ENCODE measurements at regions not wholly inside any gene's neighbourhood (a gene's known extent, or its start where the extent isn't known, plus 50 kb on each side); places are given as distances from the start of the nearest gene placed in this dataset.
"Not testable (repeated sequence)": the region's sequence is repeated elsewhere in the genome, so short reads cannot be mapped to it uniquely, and the experiment has no call there.

- Histone ChIP-seq H3K27ac (ENCODE audit: low read length) (no peak overlapping the region), H3K4me3 (ENCODE audit: low read length) (no peak overlapping the region), H3K27me3 (ENCODE audit: control insufficient read depth, insufficient read depth, low read length) (no peaks in the 10 kb centered on the region), H3K9me3 (ENCODE audit: control insufficient read depth, low read depth, low read length) (no peaks in the 10 kb centered on the region), H3K9ac (ENCODE audit: low read length) (no peak overlapping the region), H3K36me3 (ENCODE audit: control insufficient read depth, low read depth, low read length) (no peaks in the 10 kb centered on the region), H3K4me1 (ENCODE audit: control insufficient read depth, low read depth, low read length) (no peaks in the 10 kb centered on the region)
Measured at GRCh38 chr3:88298189-88298588, 148.4 kb downstream of the C3orf38 start.

GRCh38 chr3:88301273-88301995, 151.7 kb downstream of the C3orf38 start:
- H3K9ac ChIP-seq (ENCODE audit: low read length): no peak overlapping the region
- peaks cover under 1% of the 10 kb centered on the region for H3K4me1 ChIP-seq (ENCODE audit: control insufficient read depth, low read depth, low read length)
- H3K27ac ChIP-seq (ENCODE audit: low read length): no peak overlapping the region

GRCh38 chr3:88301996-88302393, 152.2 kb downstream of the C3orf38 start:
- no peaks in the 10 kb centered on the region for H3K27me3 ChIP-seq (ENCODE audit: control insufficient read depth, insufficient read depth, low read length)
- H3K27ac ChIP-seq (ENCODE audit: low read length): no peak overlapping the region
- peaks cover 6% of the 10 kb centered on the region for H3K4me1 ChIP-seq (ENCODE audit: control insufficient read depth, low read depth, low read length)
- H3K9me3 ChIP-seq (ENCODE audit: control insufficient read depth, low read depth, low read length): no peaks in the 10 kb centered on the region
- no peak overlapping the region for H3K4me3 ChIP-seq (ENCODE audit: low read length)
- no peak overlapping the region for H3K9ac ChIP-seq (ENCODE audit: low read length)
- no peaks in the 10 kb centered on the region for H3K36me3 ChIP-seq (ENCODE audit: control insufficient read depth, low read depth, low read length)

More at GRCh38 chr3:88301273-88301995, 151.7 kb downstream of the C3orf38 start:
- H3K4me3 ChIP-seq (ENCODE audit: low read length): no peak overlapping the region
- no peaks in the 10 kb centered on the region for H3K9me3 ChIP-seq (ENCODE audit: control insufficient read depth, low read depth, low read length)
- no peaks in the 10 kb centered on the region for H3K27me3 ChIP-seq (ENCODE audit: control insufficient read depth, insufficient read depth, low read length)
- H3K36me3 ChIP-seq (ENCODE audit: control insufficient read depth, low read depth, low read length): no peaks in the 10 kb centered on the region

GRCh38 chr3:88303331-88303904, 153.7 kb downstream of the C3orf38 start:
- not testable (repeated sequence) for H3K9ac ChIP-seq (ENCODE audit: low read length); H3K27ac ChIP-seq (ENCODE audit: low read length); H3K36me3 ChIP-seq (ENCODE audit: control insufficient read depth, low read depth, low read length); H3K27me3 ChIP-seq (ENCODE audit: control insufficient read depth, insufficient read depth, low read length); H3K4me3 ChIP-seq (ENCODE audit: low read length); H3K9me3 ChIP-seq (ENCODE audit: control insufficient read depth, low read depth, low read length)
- peaks cover 14% of the 10 kb centered on the region for H3K4me1 ChIP-seq (ENCODE audit: control insufficient read depth, low read depth, low read length)

GRCh38 chr3:88307666-88308065, 157.9 kb downstream of the C3orf38 start:
- no peak overlapping the region for H3K4me3 ChIP-seq (ENCODE audit: low read length)

GRCh38 chr3:88311826-88312225, 162.1 kb downstream of the C3orf38 start:
- no peaks in the 10 kb centered on the region for H3K27me3 ChIP-seq (ENCODE audit: control insufficient read depth, insufficient read depth, low read length)
- H3K27ac ChIP-seq (ENCODE audit: low read length): no peak overlapping the region
- H3K36me3 ChIP-seq (ENCODE audit: control insufficient read depth, low read depth, low read length): no peaks in the 10 kb centered on the region
- H3K9me3 ChIP-seq (ENCODE audit: control insufficient read depth, low read depth, low read length): no peaks in the 10 kb centered on the region
- H3K9ac ChIP-seq (ENCODE audit: low read length): no peak overlapping the region
- no peak overlapping the region for H3K4me3 ChIP-seq (ENCODE audit: low read length)
- peaks cover 15% of the 10 kb centered on the region for H3K4me1 ChIP-seq (ENCODE audit: control insufficient read depth, low read depth, low read length)

More at GRCh38 chr3:88307666-88308065, 157.9 kb downstream of the C3orf38 start:
- H3K27ac ChIP-seq (ENCODE audit: low read length): no peak overlapping the region
- no peaks in the 10 kb centered on the region for H3K27me3 ChIP-seq (ENCODE audit: control insufficient read depth, insufficient read depth, low read length)
- peaks cover 19% of the 10 kb centered on the region for H3K4me1 ChIP-seq (ENCODE audit: control insufficient read depth, low read depth, low read length)
- H3K36me3 ChIP-seq (ENCODE audit: control insufficient read depth, low read depth, low read length): no peaks in the 10 kb centered on the region
- H3K9me3 ChIP-seq (ENCODE audit: control insufficient read depth, low read depth, low read length): no peaks in the 10 kb centered on the region
- H3K9ac ChIP-seq (ENCODE audit: low read length): no peak overlapping the region

GRCh38 chr3:88312256-88312655, 162.5 kb downstream of the C3orf38 start:
- Histone ChIP-seq H3K4me1 (ENCODE audit: control insufficient read depth, low read depth, low read length) (peaks cover 11% of the 10 kb centered on the region), H3K27me3 (ENCODE audit: control insufficient read depth, insufficient read depth, low read length) (no peaks in the 10 kb centered on the region), H3K4me3 (ENCODE audit: low read length) (no peak overlapping the region), H3K9ac (ENCODE audit: low read length) (no peak overlapping the region), H3K27ac (ENCODE audit: low read length) (no peak overlapping the region), H3K9me3 (ENCODE audit: control insufficient read depth, low read depth, low read length) (no peaks in the 10 kb centered on the region), H3K36me3 (ENCODE audit: control insufficient read depth, low read depth, low read length) (no peaks in the 10 kb centered on the region)

GRCh38 chr3:88318067-88318466, 168.3 kb downstream of the C3orf38 start:
- Histone ChIP-seq H3K27ac (ENCODE audit: low read length) (no peak overlapping the region), H3K4me1 (ENCODE audit: control insufficient read depth, low read depth, low read length) (no peaks in the 10 kb centered on the region), H3K9ac (ENCODE audit: low read length) (no peak overlapping the region), H3K9me3 (ENCODE audit: control insufficient read depth, low read depth, low read length) (no peaks in the 10 kb centered on the region), H3K36me3 (ENCODE audit: control insufficient read depth, low read depth, low read length) (no peaks in the 10 kb centered on the region), H3K4me3 (ENCODE audit: low read length) (no peak overlapping the region), H3K27me3 (ENCODE audit: control insufficient read depth, insufficient read depth, low read length) (no peaks in the 10 kb centered on the region)

GRCh38 chr3:88321363-88322050, 171.7 kb downstream of the C3orf38 start:
- H3K27ac ChIP-seq (ENCODE audit: low read length): no peak overlapping the region

GRCh38 chr3:88324788-88325187, 175.0 kb downstream of the C3orf38 start:
- no peaks in the 10 kb centered on the region for H3K4me1 ChIP-seq (ENCODE audit: control insufficient read depth, low read depth, low read length)
- H3K27me3 ChIP-seq (ENCODE audit: control insufficient read depth, insufficient read depth, low read length): no peaks in the 10 kb centered on the region
- no peak overlapping the region for H3K27ac ChIP-seq (ENCODE audit: low read length)
- H3K9ac ChIP-seq (ENCODE audit: low read length): no peak overlapping the region
- H3K4me3 ChIP-seq (ENCODE audit: low read length): no peak overlapping the region
- H3K36me3 ChIP-seq (ENCODE audit: control insufficient read depth, low read depth, low read length): no peaks in the 10 kb centered on the region
- no peaks in the 10 kb centered on the region for H3K9me3 ChIP-seq (ENCODE audit: control insufficient read depth, low read depth, low read length)

More at GRCh38 chr3:88321363-88322050, 171.7 kb downstream of the C3orf38 start:
- no peak overlapping the region for H3K4me3 ChIP-seq (ENCODE audit: low read length)
- no peak overlapping the region for H3K9ac ChIP-seq (ENCODE audit: low read length)
- no peaks in the 10 kb centered on the region for H3K27me3 ChIP-seq (ENCODE audit: control insufficient read depth, insufficient read depth, low read length)
- H3K36me3 ChIP-seq (ENCODE audit: control insufficient read depth, low read depth, low read length): no peaks in the 10 kb centered on the region
- no peaks in the 10 kb centered on the region for H3K9me3 ChIP-seq (ENCODE audit: control insufficient read depth, low read depth, low read length)
- H3K4me1 ChIP-seq (ENCODE audit: control insufficient read depth, low read depth, low read length): no peaks in the 10 kb centered on the region

- Histone ChIP-seq H3K9ac (ENCODE audit: low read length) (no peak overlapping the region), H3K27ac (ENCODE audit: low read length) (no peak overlapping the region), H3K9me3 (ENCODE audit: control insufficient read depth, low read depth, low read length) (no peaks in the 10 kb centered on the region), H3K36me3 (ENCODE audit: control insufficient read depth, low read depth, low read length) (no peaks in the 10 kb centered on the region), H3K4me3 (ENCODE audit: low read length) (no peak overlapping the region), H3K27me3 (ENCODE audit: control insufficient read depth, insufficient read depth, low read length) (no peaks in the 10 kb centered on the region), H3K4me1 (ENCODE audit: control insufficient read depth, low read depth, low read length) (no peaks in the 10 kb centered on the region)
Measured at GRCh38 chr3:88334187-88334868, 184.6 kb downstream of the C3orf38 start.

Measured in iPS-18a (cell line).